H9 (cell line): ENCODE measurements at regions not wholly inside any gene's neighbourhood (a gene's known extent, or its start where the extent isn't known, plus 50 kb on each side); places are given as distances from the start of the nearest gene placed in this dataset.

Source experiments
- DNase-seq: peaks from one replicate; pipeline ENCODE4 v3.0.0-alpha.2; 2017
- H2AFZ ChIP-seq: one replicate; pipeline ENCODE4 v1.6.1; 2013; ENCODE audit warnings: mild to moderate bottlenecking, low read length, control low read depth, moderate library complexity
- H2AK5ac ChIP-seq: 2 replicates; pipeline ENCODE4 v1.6.1; 2013; ENCODE audit warnings: low read length, control low read depth, mixed read lengths; ENCODE audit not compliant: insufficient read length
- H2BK120ac ChIP-seq: one replicate; pipeline ENCODE4 v1.6.1; 2013; ENCODE audit warnings: low read depth, mild to moderate bottlenecking, low read length, control low read depth, inconsistent platforms; ENCODE audit not compliant: poor library complexity, severe bottlenecking
- H2BK12ac ChIP-seq: 2 replicates; pipeline ENCODE4 v1.6.1; 2013; ENCODE audit warnings: low read length, control low read depth, mixed read lengths, low read depth; ENCODE audit not compliant: insufficient read length
- H2BK15ac ChIP-seq: 2 replicates; pipeline ENCODE4 v1.6.1; 2013; ENCODE audit warnings: low read depth, low read length, control low read depth
- H2BK20ac ChIP-seq: one replicate; pipeline ENCODE4 v1.6.1; 2013; ENCODE audit warnings: low read depth, mild to moderate bottlenecking, low read length, control low read depth, inconsistent platforms; ENCODE audit not compliant: poor library complexity, severe bottlenecking
- H2BK5ac ChIP-seq: 2 replicates; pipeline ENCODE4 v1.6.1; 2013; ENCODE audit warnings: low read length, control low read depth, mixed read lengths; ENCODE audit not compliant: insufficient read length
- H3K14ac ChIP-seq: 2 replicates; pipeline ENCODE4 v1.6.1; 2013; ENCODE audit warnings: low read length, control low read depth; ENCODE audit not compliant: insufficient read depth
- H3K18ac ChIP-seq: 2 replicates; pipeline ENCODE4 v1.6.1; 2013; ENCODE audit warnings: low read depth, mild to moderate bottlenecking, mixed read lengths, low read length, control low read depth; ENCODE audit not compliant: insufficient read length
- H3K23ac ChIP-seq: 2 replicates; pipeline ENCODE4 v1.6.1; 2013; ENCODE audit warnings: low read length, control low read depth, mixed read lengths, low read depth; ENCODE audit not compliant: insufficient read length
- H3K23me2 ChIP-seq: 2 replicates; pipeline ENCODE4 v1.6.1; 2013; ENCODE audit warnings: low read depth, mild to moderate bottlenecking, mixed read lengths, low read length, control low read depth; ENCODE audit not compliant: insufficient read length, poor library complexity, severe bottlenecking
- H3K27ac ChIP-seq: 2 replicates; pipeline ENCODE4 v1.5.1; 2013; ENCODE audit warnings: low read length, control low read depth, mixed read lengths, low read depth; ENCODE audit not compliant: insufficient read length
- H3K27me3 ChIP-seq: 2 replicates; pipeline ENCODE4 v1.6.1; 2013; ENCODE audit warnings: low read length, control low read depth, inconsistent platforms; ENCODE audit not compliant: insufficient read depth
- H3K4ac ChIP-seq: 2 replicates; pipeline ENCODE4 v1.6.1; 2013; ENCODE audit warnings: low read depth, mild to moderate bottlenecking, control low read depth, inconsistent platforms, low read length, moderate library complexity
- H3K4me1 ChIP-seq: 2 replicates; pipeline ENCODE4 v1.6.1; 2013; ENCODE audit warnings: low read length, control low read depth, inconsistent platforms; ENCODE audit not compliant: insufficient read depth
- H3K4me2 ChIP-seq: 2 replicates; pipeline ENCODE4 v1.6.1; 2013; ENCODE audit warnings: low read length, control low read depth, mixed read lengths; ENCODE audit not compliant: insufficient read length, insufficient read depth
- H3K56ac ChIP-seq: 2 replicates; pipeline ENCODE4 v1.6.1; 2013; ENCODE audit warnings: low read depth, mild to moderate bottlenecking, mixed read lengths, low read length, control low read depth; ENCODE audit not compliant: insufficient read length
- H3K79me1 ChIP-seq: 2 replicates; pipeline ENCODE4 v1.6.1; 2013; ENCODE audit warnings: low read depth, mild to moderate bottlenecking, moderate library complexity, low read length, control low read depth, inconsistent platforms; ENCODE audit not compliant: insufficient read depth, poor library complexity, severe bottlenecking
- H3K79me2 ChIP-seq: 2 replicates; pipeline ENCODE4 v1.6.1; 2013; ENCODE audit warnings: low read length, control low read depth, inconsistent platforms; ENCODE audit not compliant: insufficient read depth
- H3K9ac ChIP-seq: 2 replicates; pipeline ENCODE4 v1.6.1; 2013; ENCODE audit warnings: low read length, control low read depth, mixed read lengths; ENCODE audit not compliant: insufficient read length; ENCODE audit errors: extremely low read depth
- H3K9me3 ChIP-seq: one replicate; pipeline ENCODE4 v1.6.1; 2013; ENCODE audit warnings: low read depth, low read length, inconsistent platforms; ENCODE audit not compliant: control insufficient read depth
- H3T11ph ChIP-seq: one replicate; pipeline ENCODE4 v1.6.1; 2013; ENCODE audit warnings: mild to moderate bottlenecking, low read length, control low read depth, inconsistent platforms
- H4K20me1 ChIP-seq: one replicate; pipeline ENCODE4 v1.6.1; 2013; ENCODE audit not compliant: control insufficient read depth, insufficient read length, insufficient read depth
- H4K5ac ChIP-seq: 2 replicates; pipeline ENCODE4 v1.6.1; 2013; ENCODE audit warnings: low read depth, mild to moderate bottlenecking, mixed read lengths, low read length, control low read depth; ENCODE audit not compliant: insufficient read length
- H4K8ac ChIP-seq: replicated peaks from 2 replicates; pipeline ENCODE4 v1.6.1; 2013; ENCODE audit warnings: low read length, control low read depth, mixed read lengths, low read depth; ENCODE audit not compliant: insufficient read length
- H4K91ac ChIP-seq: 2 replicates; pipeline ENCODE4 v1.6.1; 2013; ENCODE audit warnings: low read depth, mild to moderate bottlenecking, moderate library complexity, mixed read lengths, low read length, control low read depth; ENCODE audit not compliant: insufficient read length
- H3K27ac Mint-ChIP-seq, 3 experiments: 2 replicates in 2 of 3; 3 replicates in 1 of 3; pipeline ENCODE4 v1.8.0; 2020 to 2021; ENCODE audit warnings: mixed read lengths in 3 of 3, mild to moderate bottlenecking in 1 of 3, moderate library complexity in 1 of 3
- H3K27me3 Mint-ChIP-seq: 2 replicates; pipeline ENCODE4 v1.8.0; 2021; ENCODE audit warnings: low read depth, mild to moderate bottlenecking, moderate library complexity, mixed read lengths
- H3K36me3 Mint-ChIP-seq, 3 experiments: 2 replicates in 2 of 3; 3 replicates in 1 of 3; pipeline ENCODE4 v1.8.0; 2020 to 2021; ENCODE audit warnings: low read depth in 3 of 3, mixed read lengths in 3 of 3; ENCODE audit not compliant: insufficient read depth in 1 of 3
- H3K4me1 Mint-ChIP-seq, 2 experiments: 2 replicates each; pipeline ENCODE4 v1.8.0; 2020; ENCODE audit warnings: mixed read lengths in 2 of 2
- H3K4me3 Mint-ChIP-seq, 2 experiments: 2 replicates in 1 of 2; 3 replicates in 1 of 2; pipeline ENCODE4 v1.8.0; 2020 to 2021; ENCODE audit warnings: mild to moderate bottlenecking in 2 of 2, mixed read lengths in 2 of 2, moderate library complexity in 1 of 2
- H3K9me3 Mint-ChIP-seq, 2 experiments: 2 replicates in 1 of 2; 3 replicates in 1 of 2; pipeline ENCODE4 v1.8.0; 2020; ENCODE audit warnings: mild to moderate bottlenecking in 2 of 2, mixed read lengths in 2 of 2, moderate library complexity in 1 of 2
- WGBS: extraction: QIAGEN DNeasy Blood & Tissue Kit; methylation state at CpG from one replicate; pipeline ENCODE4 v1.1.7; 2013; ENCODE audit warnings: missing lambda C conversion rate, low lambda C conversion rate, mixed read lengths; ENCODE audit not compliant: insufficient read length; ENCODE audit errors: extremely low coverage; 5-methylcytosine and 5-hydroxymethylcytosine counted together
- TF ChIP-seq, protein P1 (sequence below): fragments of 200-600 bp; sonication (generic); conservative IDR thresholded peaks from 3 replicates; pipeline ENCODE4 v1.8.0; 2021; ENCODE audit warnings: antibody characterized with exemption, mild to moderate bottlenecking

DNA sequence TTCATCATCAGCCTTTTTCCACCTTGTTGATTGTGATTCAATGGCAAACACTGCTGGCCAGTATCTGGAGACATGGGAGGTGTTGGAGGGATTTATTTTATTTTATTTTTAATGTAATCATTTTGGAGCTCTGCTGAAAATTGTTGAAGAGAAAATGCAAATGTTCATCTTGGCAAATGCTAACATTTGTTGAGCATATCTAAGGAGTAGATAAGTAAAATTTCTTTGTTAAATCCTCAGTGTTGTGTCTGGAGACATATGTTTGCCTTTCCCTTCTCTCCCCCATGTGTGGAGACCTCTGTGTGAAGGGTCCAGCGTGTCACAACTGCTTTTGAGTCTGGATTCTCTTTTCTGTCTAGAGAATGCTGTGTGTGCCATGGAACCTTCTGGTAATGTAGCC lies 300.3 kb downstream of the FZD1 start:
- no peak overlapping the region for H4K5ac ChIP-seq
- Mint-ChIP-seq H3K36me3 (no peaks in the 10 kb centered on the region; a peak in 1 of 7 replicates), H3K4me1 (peaks cover 23 to 25% of the 10 kb centered on the region in 2 experiments), H3K4me3 (no peak overlapping the region), H3K27me3 (no peaks in the 10 kb centered on the region), H3K27ac (no peak overlapping the region), H3K9me3 (no peaks in the 10 kb centered on the region; a peak in 1 of 5 replicates)
- no peak overlapping the region for H3K14ac ChIP-seq
- no peak overlapping the region for H2BK20ac ChIP-seq
- H4K91ac ChIP-seq = no peak overlapping the region
- H2BK120ac ChIP-seq = no peak overlapping the region
- no peak overlapping the region for H3K9ac ChIP-seq
- no peak overlapping the region for H3K56ac ChIP-seq
- no peak overlapping the region for H3K27ac ChIP-seq
- H3K23ac ChIP-seq = no peak overlapping the region
- no peaks in the 10 kb centered on the region for H3K9me3 ChIP-seq
- H3K27me3 ChIP-seq = no peaks in the 10 kb centered on the region
- no peak overlapping the region for H3K4ac ChIP-seq
- TF ChIP-seq, protein P1, sequence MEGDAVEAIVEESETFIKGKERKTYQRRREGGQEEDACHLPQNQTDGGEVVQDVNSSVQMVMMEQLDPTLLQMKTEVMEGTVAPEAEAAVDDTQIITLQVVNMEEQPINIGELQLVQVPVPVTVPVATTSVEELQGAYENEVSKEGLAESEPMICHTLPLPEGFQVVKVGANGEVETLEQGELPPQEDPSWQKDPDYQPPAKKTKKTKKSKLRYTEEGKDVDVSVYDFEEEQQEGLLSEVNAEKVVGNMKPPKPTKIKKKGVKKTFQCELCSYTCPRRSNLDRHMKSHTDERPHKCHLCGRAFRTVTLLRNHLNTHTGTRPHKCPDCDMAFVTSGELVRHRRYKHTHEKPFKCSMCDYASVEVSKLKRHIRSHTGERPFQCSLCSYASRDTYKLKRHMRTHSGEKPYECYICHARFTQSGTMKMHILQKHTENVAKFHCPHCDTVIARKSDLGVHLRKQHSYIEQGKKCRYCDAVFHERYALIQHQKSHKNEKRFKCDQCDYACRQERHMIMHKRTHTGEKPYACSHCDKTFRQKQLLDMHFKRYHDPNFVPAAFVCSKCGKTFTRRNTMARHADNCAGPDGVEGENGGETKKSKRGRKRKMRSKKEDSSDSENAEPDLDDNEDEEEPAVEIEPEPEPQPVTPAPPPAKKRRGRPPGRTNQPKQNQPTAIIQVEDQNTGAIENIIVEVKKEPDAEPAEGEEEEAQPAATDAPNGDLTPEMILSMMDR = no peak
- H2BK5ac ChIP-seq = no peak overlapping the region
- DNase-seq = no peak
- H3T11ph ChIP-seq = no peak overlapping the region
- no peaks in the 10 kb centered on the region for H4K20me1 ChIP-seq
- WGBS = no CpG with 5 or more reads among the region's 1 CpG
- H3K79me2 ChIP-seq = no peaks in the 10 kb centered on the region
- H2AK5ac ChIP-seq = no peak overlapping the region
- no peak overlapping the region for H2BK12ac ChIP-seq
- H3K4me1 ChIP-seq = no peaks in the 10 kb centered on the region; the same call in 1 of the 2 replicates
- no peak overlapping the region for H2AFZ ChIP-seq
- H3K23me2 ChIP-seq = no peaks in the 10 kb centered on the region
- no peak overlapping the region for H2BK15ac ChIP-seq
- H4K8ac ChIP-seq = no peak overlapping the region
- no peaks in the 10 kb centered on the region for H3K79me1 ChIP-seq
- no peak overlapping the region for H3K18ac ChIP-seq
- no peak overlapping the region for H3K4me2 ChIP-seq
